M059J (cell line): ENCODE measurements at regions not wholly inside any gene's neighbourhood (a gene's known extent, or its start where the extent isn't known, plus 50 kb on each side); places are given as distances from the start of the nearest gene placed in this dataset.
A peak's percentile ranks its signal among the peaks of the same experiment; 100 is the strongest.
"Not testable (repeated sequence)": the region's sequence is repeated elsewhere in the genome, so short reads cannot be mapped to it uniquely, and the experiment has no call there.

Source experiments
- DNase-seq: peaks from one replicate; pipeline ENCODE4 v3.0.0-alpha.2; 2012; ENCODE audit warnings: low read depth

GRCh38 chr1:38609166-38610025 is 250.2 kb downstream of the RRAGC start:
- no peak for DNase-seq

GRCh38 chr1:38608202-38608864 is 251.2 kb downstream of the RRAGC start:
- peak; percentile 7 for DNase-seq

GRCh38 chr1:38607526-38607925 is 252.0 kb downstream of the RRAGC start:
- no peak for DNase-seq

GRCh38 chr1:38605063-38605462 is 254.5 kb downstream of the RRAGC start:
- no peak for DNase-seq

GRCh38 chr1:38603907-38604306 is 255.7 kb downstream of the RRAGC start:
- no peak for DNase-seq

GRCh38 chr1:38600905-38601304 is 258.7 kb downstream of the RRAGC start:
- DNase-seq: no peak

GRCh38 chr1:38600286-38600685 is 259.3 kb downstream of the RRAGC start:
- DNase-seq: no peak

- no peak for DNase-seq
These were observed 261.5 kb downstream of the RRAGC start for GRCh38 chr1:38598118-38598517.

- no peak for DNase-seq
These were observed 270.5 kb downstream of the RRAGC start for GRCh38 chr1:38589036-38589435.

GRCh38 chr1:38587766-38588165 is 271.8 kb downstream of the RRAGC start:
- no peak for DNase-seq

- peak; percentile 25 for DNase-seq
These were observed 272.5 kb downstream of the RRAGC start for GRCh38 chr1:38586993-38587646.

GRCh38 chr1:38585971-38586370 is 273.6 kb downstream of the RRAGC start:
- no peak for DNase-seq

GRCh38 chr1:38585460-38585859 is 274.1 kb downstream of the RRAGC start:
- no peak for DNase-seq

GRCh38 chr1:38584448-38585355 is 274.9 kb downstream of the RRAGC start:
- no peak for DNase-seq

GRCh38 chr1:38583287-38583686 is 276.3 kb downstream of the RRAGC start:
- not testable (repeated sequence) for DNase-seq

- DNase-seq: no peak
These were observed 278.2 kb downstream of the RRAGC start for GRCh38 chr1:38581396-38581795.

GRCh38 chr1:38580594-38580993 is 279.0 kb downstream of the RRAGC start:
- no peak for DNase-seq

GRCh38 chr1:38579056-38579455 is 280.5 kb downstream of the RRAGC start:
- DNase-seq: no peak

- DNase-seq: no peak
These were observed 281.2 kb downstream of the RRAGC start for GRCh38 chr1:38578271-38578951.

GRCh38 chr1:38577937-38578270 is 281.7 kb downstream of the RRAGC start:
- DNase-seq: no peak

- no peak for DNase-seq
These were observed 282.2 kb downstream of the RRAGC start for GRCh38 chr1:38577385-38577784.
